Endothelial cell of hepatic sinusoid (primary cell): ENCODE measurements at regions not wholly inside any gene's neighbourhood (a gene's known extent, or its start where the extent isn't known, plus 50 kb on each side); places are given as distances from the start of the nearest gene placed in this dataset.
"Not testable (repeated sequence)": the region's sequence is repeated elsewhere in the genome, so short reads cannot be mapped to it uniquely, and the experiment has no call there.

Source experiments
- in situ Hi-C: cut with HindIII; loops from 2 replicates; pipeline ENCODE4 v1.10.0; 2017; ENCODE audit warnings: low sequenced_read_pairs

DNA sequence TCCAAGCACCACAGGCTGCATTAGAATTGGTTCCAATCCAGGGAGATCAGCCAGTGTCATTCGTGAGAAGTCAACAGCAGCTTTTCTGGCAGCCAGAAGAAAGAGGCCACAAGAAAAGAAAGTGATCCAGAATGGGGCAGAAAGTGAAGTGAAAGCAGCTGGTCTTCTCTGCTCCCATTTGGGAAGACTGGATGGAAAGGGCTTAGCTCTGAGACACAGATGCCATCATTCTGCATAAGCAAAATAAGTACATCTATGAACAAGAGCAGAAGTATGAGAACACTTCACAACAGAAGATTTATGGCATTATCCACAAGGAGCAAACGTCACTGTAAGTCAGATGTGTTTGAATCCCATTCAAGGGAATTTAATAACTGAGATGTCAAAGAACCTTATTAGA lies 326.5 kb upstream of the ESRRG start:
- in situ Hi-C loops: no loop called here

DNA sequence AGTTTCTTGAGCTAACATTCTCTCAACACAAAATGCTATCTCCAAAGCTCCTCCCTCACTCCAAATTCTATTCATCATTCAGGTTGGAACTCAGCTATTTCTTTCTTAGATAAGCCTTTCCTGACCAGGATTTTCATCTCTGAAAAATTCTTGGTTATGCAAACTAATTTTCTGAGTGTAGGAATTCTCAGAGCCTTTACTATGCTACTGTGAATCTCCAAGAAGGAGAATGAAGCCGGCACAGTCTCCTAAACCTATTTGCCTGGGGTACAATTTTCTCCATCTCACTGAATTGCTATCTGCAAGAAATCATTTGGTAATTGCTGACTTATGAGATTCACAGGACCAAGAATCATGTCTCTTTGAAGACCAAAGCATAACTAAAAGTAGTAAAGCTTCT lies 325.9 kb upstream of the ESRRG start:
- in situ Hi-C loops: no loop called here

DNA sequence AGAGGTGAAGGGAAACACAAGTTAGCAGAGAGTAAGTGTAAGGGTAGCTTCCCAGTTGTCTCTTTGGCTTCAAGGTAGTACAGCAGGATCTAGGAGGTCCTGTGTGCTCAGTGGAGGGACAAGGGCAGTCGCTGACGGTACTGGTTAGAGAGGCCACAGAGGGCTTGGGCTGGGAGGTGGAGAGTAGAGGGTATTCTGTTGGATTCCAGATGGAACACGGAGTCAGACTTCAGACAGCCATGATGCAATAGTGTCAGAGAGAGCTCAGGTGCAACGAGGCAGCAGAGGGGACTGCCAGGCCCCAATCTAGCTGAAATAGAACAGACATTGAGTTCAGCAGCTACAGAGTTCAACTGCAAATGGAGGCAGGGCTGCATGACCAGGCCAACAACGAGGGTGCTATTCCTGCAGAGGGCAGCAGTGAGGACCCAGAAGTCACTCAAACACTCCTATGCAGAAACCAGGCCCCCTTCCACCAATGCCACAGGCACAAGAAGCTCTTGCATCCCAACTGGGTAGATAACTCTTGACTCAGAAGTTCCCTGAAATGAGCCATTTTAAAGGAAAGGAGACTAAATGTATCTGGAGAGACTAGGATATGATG lies 325.0 kb upstream of the ESRRG start:
- in situ Hi-C loops: no loop called here

DNA sequence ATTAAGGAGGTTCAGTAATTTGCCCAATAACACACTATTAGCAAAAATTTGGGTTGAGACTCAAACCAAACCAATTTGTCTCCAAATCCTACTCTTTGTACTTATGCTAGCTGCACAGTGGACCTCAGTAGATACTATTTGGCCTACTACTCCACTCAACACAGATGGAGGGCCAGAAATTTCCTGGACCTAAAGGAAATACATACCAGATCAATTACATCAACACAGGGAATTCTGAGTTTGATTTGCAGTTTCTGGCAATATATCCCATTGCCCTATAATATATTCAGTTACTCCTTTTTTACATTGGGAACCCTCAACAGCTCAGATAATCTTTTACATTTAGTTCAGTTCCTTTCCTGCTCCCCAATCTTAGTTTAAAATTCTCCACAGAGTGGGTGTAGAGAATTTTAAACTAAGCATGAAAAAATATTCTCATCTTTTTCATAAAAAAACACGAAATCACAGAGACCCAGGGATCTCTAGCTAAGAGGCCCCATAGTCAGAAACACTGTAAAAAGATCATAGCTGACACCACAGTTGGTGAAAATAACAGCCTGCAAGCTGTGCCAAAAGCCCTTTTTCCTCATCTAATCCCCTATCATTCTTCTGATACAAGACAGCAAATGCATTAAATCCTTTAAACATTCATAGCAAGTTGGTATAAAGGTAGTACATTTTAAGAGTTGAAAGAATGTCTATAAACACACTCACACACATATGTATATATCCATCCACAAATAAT lies 317.7 kb upstream of the ESRRG start:
- in situ Hi-C loops: no loop called here

DNA sequence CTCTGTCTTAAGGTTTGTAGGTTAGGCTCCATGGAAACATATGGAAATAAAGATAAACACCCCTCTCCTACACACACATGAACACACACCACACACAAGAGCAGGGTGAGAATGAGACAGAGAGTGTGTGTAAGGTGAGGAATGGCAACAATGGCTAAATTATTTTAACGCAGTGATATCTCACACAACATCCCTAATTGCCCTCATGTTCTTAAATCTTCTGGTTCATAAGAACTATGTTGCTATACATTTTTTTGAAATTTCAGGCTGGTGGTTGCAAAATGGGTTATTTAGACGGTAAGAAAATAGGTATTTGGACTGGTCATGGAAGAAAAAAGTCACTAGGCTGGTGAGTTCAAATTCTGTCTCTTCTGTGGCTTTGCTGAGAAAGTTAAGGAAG lies 316.7 kb upstream of the ESRRG start:
- in situ Hi-C loops: no loop called here

DNA sequence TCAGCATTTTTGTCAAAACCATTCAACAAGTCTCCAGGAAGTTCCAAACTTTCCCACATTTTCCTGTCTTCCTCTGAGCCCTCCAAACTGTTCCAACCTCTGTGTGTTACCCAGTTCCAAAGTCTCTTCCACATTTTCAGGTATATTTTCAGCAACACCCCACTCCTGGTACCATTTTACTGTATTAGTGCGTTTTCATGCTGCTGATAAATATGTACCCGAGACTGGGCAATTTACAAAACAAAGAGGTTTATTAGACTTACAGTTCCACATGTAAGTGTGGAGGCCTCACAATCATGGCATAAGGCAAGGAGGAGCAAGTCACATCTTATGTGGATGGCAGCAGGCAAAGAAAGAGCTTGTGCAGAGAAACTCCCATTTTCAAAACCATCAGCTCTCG lies 315.9 kb upstream of the ESRRG start:
- in situ Hi-C loops: not testable (repeated sequence)

DNA sequence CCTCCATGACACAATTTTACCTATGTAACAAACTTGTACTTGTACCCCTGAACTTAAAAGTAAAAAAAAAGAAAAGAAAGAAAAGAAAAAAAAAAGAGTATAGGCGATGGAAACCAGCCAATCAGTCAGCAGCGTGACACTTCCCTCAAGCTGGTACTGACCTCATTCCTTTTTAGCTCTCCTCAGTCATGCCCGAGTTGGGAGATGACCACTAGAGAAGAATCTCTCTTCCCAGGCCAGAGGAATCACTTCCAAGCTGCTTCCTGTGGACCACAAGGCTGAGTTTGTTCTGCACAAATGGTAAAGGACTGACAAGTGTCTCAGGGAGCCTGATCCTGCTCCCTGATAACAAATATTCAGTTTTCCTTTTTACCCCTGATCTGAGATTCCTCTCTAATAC lies 313.5 kb upstream of the ESRRG start:
- in situ Hi-C loops: no loop called here

DNA sequence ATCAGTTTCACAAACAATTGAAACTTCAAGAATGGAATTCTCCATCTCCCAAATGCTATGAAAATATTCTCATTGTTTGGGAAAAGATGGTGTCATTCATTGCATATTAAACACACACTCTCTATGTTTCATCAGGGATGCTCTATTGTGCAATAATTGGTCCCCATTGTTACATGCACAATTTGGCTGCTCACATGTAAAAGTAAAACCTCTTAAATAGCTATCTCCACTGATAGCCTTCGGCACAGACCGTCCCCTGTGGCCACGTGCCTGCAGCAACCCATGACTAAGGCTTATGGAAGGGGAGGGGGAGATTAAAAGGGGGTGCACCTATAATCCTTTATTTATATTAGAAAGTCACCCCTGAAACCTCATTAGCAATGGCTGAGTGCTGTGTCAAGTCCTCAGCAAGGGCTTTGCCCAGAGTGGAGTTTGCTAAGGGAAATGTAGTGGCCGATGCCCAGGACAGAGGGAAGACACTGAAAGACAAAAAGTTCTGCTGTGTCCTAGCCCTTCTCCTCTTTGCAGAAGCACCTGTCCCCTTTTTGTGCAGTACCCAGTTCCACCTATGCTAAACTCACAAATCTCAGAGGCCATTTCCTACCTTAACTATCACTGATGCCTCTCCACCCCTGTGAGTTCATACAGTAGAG lies 309.6 kb upstream of the ESRRG start:
- in situ Hi-C loops: no loop called here

DNA sequence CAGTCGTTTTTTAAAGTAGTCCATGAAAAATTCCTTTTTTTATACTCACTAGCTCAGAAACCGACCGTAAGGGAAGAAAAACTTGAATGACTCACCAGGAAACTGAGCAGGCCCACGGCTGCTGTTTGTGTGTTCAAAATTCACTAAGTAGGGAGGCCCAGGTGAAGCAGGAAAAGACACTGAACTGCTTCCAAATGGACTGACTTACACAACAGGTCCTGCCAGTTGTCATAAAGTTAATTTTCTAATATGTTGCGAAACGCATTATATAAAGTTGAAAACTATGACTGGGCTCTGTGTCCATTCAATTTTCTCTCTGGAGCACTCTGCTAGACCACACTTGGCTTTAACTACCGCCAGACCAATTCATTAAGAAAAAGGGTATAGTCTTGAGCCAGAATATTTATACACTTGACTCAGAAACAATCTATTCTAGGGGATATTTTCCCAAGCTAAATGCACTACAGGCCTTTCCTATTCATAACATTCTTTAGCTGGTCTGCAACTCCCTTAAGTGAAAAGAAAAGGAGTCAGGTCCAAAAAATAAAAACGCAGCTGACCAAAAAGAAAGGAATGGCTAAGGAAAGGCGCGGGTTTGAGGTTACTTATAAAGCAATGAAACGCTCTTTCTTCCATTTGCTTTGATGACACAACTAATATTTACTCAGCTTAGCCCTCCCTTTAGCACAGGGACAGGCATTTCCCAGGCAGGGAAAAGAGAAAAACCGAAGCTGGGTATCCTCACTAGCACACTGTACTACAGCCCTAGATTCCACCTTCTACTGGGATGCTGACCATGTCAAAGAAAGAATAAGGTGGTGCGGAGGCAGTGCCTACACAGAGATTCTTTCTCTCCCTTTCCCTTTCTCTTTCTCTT lies 306.3 kb upstream of the ESRRG start:
- in situ Hi-C loops: no loop called here

DNA sequence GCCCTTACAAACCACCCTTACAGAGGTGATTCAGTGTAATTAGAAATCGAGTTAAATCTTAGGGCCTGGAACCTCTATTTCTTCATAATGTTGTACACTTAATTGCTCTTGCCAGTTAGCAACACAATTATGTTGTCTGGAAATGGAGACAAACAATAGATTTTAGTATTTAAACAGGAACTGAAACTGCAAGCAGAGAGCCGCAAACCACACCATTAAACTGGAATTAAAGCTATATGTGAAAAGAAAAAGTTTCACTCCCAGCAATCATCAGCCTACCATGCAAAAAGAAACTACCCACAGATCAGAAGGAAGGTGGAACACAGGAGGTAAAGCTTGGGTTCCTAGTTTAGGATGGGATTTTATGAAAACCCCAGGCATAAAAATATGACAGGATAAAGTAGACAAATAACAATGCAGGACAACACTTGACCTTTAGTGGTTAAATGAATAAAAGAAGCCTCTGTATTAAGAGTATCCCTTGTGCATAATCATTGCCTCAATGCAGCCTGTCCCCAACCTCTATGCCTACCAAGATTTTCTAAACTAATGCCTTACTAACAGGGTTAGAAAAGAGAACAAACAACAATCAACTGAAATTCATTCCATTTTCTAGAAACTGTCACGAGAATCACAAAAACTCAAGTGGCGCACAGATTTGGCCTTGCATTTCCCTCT lies 304.3 kb upstream of the ESRRG start:
- in situ Hi-C loops: no loop called here

DNA sequence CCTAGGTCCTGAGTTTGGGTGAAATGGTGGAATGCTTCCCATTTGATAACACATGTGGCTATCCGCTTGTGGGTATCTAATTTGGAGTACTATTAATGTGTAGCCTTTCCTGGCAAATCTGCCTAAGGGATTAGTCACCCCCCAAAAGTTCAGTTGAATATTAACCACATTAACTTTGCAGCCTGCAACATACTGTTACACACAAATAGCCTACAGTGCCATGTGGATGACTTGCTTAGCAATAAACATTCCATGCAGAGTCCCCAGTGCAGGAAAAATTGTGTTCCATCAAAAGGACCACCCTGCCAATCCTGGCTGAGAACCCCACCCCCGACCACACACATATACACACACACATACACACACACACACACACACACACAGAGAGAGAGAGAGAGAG lies 303.3 kb upstream of the ESRRG start:
- in situ Hi-C loops: no loop called here

DNA sequence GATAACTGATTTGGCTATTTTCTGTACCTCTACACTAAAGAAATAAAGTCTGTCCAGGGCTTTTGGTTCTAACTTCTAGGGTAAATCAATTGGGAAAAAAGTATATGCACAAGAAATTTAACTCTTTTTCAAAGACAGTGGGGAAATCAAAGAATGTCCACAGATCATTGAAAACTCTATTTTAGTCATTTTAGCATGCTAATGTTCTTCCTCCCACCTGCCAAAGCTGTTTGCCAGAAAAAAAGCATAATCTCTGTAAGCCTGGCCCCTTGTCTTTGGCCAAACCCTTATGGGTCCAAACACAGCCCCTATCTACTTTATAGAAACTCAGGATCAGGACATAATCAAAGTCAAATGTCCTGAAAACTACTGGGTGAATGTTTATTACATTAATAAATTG lies 302.2 kb upstream of the ESRRG start:
- in situ Hi-C loops: no loop called here

DNA sequence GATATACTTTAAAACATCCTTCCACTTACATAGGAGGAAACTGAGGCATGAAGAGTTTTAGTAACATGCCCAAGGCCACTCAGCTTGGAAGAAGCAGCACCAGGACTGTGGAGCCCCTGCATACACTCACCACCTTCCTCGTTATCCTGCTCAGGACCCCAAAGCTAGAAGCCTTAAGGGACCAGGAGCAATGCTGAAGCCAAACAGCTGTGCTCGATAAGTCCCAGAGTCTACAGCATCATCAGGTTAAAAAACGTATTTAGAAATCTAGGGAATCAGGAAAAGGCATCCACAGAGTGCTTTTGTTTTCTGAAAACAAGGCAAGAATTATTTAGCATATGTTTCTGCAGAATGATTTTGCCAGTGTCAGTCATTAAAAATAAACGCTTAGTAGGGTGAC lies 301.7 kb upstream of the ESRRG start:
- in situ Hi-C loops: no loop called here

DNA sequence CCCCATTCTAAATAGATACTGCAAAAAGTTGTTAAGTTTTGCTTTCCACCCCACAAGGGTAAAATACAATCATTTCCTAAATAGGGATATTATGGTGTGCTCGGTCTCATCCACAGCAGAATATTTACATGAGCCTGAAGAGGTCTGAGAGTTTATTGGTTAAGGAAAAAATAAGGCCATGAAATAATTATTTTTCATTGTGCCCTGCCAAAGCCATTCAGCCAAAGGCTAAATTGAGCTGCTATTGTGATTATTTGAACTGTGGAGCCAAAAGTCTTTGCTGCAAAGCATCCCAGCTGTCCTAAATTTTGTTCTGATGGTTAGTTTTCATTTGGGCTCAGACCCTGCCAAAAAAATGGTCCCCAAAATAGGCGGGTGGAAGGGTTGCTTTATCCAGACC lies 298.7 kb upstream of the ESRRG start:
- in situ Hi-C loops: no loop called here

DNA sequence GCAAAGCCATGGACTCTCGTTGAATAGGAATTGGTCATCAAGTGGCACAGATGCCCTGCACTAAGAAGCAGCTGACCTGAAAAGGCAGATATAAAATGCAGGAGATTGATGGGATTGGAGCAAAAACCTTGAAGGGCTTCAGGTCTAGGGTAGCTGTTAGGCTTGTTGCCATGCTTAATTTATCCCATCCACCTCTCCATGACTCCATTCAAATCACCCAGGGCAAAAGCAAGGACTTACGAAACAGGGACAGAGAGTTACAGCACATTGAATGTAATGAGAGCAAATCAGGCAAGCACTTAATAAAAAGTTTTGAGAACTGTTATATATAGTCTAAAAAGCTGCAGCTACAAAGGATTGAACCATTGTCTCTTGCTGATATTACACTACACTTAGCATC lies 298.2 kb upstream of the ESRRG start:
- in situ Hi-C loops: no loop called here

DNA sequence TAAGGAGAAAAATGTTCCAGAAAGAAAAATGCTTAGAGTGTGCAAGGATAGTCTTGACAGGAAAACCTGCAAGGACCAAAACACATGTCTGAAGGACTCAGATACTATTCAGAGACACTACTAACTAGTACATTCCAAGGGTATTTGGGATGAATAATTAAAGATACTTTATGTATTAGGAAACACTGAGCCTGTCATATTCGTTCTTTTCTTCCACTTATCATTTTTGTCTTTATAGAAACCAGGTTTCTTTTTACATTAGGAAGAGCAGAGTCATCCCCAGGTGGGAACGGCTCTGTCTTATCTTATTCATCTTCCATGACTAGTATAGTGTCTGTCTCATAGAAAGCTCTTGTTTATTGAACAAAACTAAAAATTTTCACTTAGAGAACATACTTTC lies 296.2 kb upstream of the ESRRG start:
- in situ Hi-C loops: no loop called here

DNA sequence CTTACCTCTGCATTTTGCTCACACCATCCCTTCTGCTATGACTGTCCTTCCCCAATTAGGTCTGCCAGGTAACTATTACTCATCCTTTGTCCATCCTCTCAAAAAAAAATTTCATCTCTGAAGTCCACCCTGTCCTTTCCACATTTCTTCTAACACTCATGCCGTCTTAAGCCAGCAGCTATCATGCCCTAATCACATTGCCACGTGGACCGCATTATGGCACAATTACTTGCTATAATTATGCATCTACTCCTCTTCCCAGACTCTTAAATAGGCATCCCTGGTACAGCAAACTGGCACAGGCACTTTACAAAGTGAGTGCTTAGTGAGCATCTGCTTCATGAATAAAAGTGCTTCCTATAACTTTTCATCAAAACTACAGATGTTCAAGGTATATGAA lies 295.4 kb upstream of the ESRRG start:
- in situ Hi-C loops: no loop called here

DNA sequence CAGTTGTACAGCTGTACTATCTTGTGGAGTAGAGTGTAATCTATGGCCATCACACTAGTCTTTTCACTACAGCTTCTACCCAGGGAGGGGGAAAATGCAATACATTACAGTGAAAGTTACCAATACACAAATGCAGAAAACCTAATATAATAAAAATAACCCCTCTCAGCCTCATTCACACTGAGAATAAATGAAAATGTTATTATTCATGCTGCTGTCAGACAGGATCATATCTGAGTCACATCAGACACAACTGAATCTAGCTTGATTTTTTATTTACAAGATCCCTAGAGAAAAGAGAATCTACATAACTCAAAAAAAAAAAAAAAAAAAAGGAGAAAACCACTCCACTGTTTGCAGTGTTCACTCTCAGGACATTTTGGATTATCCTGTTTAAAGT lies 293.9 kb upstream of the ESRRG start:
- in situ Hi-C loops: no loop called here

DNA sequence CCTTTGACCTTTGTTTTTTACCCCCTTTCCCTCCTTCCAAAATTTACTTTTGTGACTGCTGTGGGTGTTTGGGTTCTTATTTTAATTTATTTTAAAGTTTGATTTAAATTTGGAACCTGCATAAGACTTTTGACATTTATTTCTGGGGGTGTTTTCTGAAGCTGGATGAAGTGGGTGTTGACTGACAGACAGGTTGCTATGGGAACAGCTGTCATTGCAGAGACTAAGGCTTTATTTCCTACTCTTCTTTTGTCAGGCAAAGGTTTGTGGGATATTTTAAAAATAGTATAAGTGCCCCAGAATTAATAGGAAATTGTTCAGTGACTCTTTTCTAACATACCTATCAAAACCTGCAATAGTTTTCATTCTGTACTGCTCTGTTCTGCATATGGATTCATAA lies 290.8 kb upstream of the ESRRG start:
- in situ Hi-C loops: no loop called here

DNA sequence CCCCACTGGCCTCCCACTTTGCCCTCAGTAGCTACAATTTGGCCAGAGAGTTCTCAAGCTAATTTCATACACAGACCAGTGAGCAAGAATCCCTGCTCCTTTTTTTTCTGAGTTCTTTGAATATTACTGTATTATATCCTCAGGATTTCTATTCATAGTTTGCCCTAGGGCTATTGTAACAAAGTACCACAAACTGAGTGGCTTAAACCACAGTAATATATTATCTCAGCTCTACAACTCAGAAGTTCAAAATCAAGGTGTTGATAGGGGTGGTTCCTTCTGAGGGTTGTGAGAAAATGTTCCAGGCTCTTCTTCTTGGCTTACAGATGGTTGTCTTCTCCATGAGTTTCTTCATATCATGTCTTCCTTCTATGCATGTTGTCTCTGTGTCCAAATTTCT lies 289.4 kb upstream of the ESRRG start:
- in situ Hi-C loops: no loop called here

DNA sequence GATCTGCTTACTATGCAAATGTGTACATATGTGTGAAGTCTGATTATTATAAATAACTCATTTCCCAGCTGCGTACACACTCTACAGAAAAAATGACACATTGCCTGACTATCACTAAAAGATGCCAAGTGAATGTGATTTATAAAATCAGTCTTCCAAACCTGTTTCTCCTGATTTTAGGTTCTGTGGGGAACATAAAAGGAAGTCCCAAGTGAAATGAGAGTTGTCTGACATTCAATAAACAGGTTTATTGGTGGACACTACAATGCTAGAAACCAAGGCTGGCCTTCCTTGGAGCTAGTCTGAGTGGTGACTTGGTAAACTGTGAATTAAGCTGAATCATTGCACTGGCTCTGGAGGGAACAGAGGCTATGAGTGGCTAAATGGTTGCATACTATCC lies 287.9 kb upstream of the ESRRG start:
- in situ Hi-C loops: no loop called here
